ENCODE measurements at regions not wholly inside any gene's neighbourhood (a gene's known extent, or its start where the extent isn't known, plus 50 kb on each side); places are given as distances from the start of the nearest gene placed in this dataset.
"Not testable (repeated sequence)": the region's sequence is repeated elsewhere in the genome, so short reads cannot be mapped to it uniquely, and the experiment has no call there.

- DNase-seq = no peak
These were observed 97.5 kb downstream of the RGS2 start for GRCh38 chr1:192906334-192906733.

DNA sequence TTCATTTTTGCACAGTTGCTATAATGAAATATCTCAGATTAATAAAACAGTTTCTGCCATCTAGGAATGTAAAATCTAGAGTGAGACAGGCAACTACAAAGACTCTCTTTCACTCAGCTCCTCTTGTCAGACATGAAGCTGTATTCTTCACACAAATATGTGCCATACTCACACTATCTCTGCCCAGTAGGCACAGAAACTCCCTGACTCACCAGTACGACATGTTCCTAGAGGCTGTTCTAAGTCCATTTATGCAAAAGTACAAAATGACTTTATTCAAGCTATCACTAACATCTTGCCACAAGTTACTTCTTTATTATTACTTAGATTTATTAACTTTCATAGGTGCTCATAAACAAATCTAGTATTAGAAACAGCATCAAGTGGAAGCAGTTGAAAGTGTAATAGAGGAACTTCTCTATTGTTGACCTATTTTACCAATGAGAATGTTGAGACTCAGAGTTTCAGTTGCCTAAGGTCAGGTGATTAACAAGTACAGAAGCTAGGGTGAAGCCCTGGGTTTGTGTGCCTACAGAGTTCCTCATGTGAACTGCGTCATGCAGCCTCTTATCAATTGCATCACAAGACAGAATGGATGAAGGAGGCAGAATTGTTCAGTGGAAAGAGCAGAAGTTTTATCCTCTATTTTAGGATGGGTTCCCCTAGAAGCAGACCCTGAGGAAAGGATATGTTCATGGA is 98.9 kb downstream of the RGS2 start:
- DNase-seq = no peak

GRCh38 chr1:192911896-192912656 is 103.2 kb downstream of the RGS2 start:
- not testable (repeated sequence) for DNase-seq

DNA sequence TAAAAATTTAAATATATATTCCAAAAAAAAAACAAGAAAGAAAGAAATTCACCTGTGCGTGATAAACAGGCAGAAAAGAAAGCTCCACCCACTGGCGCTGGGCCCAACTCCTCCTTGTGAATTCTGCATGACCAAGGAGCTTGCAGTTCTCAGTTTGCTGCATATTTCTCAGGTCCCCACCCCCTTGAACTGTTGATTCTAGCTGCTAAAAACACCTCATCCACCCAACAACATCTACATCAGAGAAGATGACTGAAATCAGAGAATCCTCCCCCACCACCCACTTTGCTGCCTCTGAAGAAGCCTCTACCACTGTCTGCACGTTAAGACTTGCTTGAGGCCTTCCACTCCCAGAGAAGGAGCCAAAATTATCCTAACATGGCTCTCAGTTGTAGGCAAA is 104.8 kb downstream of the RGS2 start:
- DNase-seq = no peak

GRCh38 chr1:192914092-192914491 is 105.3 kb downstream of the RGS2 start:
- DNase-seq = no peak

- DNase-seq = no peak
These were observed 105.9 kb downstream of the RGS2 start for GRCh38 chr1:192914696-192915095.

GRCh38 chr1:192916021-192916420 is 107.2 kb downstream of the RGS2 start:
- no peak for DNase-seq

GRCh38 chr1:192918259-192918658 is 109.4 kb downstream of the RGS2 start:
- no peak for DNase-seq

- no peak for DNase-seq
These were observed 111.6 kb downstream of the RGS2 start for GRCh38 chr1:192920412-192920811.

GRCh38 chr1:192925609-192926008 is 116.8 kb downstream of the RGS2 start:
- no peak for DNase-seq

DNA sequence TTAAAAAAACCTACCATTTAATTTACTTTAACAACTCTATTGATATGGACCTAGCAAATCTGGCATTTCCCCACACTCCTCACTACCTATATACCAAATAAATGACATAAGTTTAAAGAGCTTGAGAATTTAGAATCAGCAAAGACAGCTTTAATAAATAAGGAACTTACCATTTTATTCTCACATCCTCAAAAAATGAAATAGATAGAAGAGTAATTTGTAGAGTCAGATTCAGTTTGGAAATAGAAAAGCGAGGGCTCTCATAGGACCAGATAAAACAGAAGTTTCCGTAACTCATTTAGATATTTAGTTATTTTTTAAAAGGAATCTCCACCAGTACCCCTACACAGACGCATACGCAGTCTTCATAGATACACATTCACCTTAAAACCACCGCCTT is 117.9 kb downstream of the RGS2 start:
- DNase-seq = no peak

DNA sequence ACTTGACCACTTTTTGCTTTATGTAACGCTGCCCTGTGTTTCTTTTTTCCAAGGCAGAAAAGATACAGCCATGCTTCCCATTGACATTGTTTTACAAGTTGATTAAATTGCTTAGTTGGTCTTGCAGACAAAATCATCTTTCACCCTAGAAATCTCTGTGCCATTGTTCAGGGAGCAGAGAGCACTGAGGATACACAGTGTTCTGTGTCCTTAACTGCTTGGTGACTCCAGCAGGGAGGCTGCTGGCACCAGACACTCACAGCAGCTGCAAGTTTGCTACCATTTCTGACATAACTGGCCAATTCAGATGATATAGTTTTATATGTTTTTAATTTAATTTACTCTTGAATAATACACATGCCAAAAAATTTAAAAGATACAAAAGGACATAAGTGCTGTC is 118.7 kb downstream of the RGS2 start:
- DNase-seq = no peak

- DNase-seq = no peak
These were observed 120.8 kb downstream of the RGS2 start for GRCh38 chr1:192929597-192929996.

DNA sequence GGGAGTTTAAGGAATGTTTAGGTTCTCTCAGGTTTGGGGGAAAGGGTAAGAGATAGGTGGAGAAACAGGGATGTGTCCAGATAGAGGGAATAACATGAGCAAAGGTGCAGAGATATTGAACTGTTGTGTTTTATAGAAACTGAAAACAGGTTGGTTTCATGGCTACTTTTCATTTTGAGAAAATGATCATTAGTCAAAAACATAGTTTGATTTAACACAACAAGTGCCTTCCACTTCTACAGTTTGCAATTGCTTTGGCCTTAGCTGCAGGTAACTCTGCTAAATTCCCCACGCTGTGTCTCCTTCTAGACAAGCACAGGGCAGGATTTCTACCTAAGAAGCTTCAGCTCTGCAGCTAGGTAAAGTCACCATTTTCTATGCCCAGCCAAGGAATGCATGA is 124.9 kb downstream of the RGS2 start:
- DNase-seq = no peak

- DNase-seq = no peak
These were observed 122.7 kb downstream of the UCHL5 start for GRCh38 chr1:192936313-192937018.

GRCh38 chr1:192937128-192937527 is 122.0 kb downstream of the UCHL5 start:
- no peak for DNase-seq

GRCh38 chr1:192939440-192939839 is 119.7 kb downstream of the UCHL5 start:
- no peak for DNase-seq

DNA sequence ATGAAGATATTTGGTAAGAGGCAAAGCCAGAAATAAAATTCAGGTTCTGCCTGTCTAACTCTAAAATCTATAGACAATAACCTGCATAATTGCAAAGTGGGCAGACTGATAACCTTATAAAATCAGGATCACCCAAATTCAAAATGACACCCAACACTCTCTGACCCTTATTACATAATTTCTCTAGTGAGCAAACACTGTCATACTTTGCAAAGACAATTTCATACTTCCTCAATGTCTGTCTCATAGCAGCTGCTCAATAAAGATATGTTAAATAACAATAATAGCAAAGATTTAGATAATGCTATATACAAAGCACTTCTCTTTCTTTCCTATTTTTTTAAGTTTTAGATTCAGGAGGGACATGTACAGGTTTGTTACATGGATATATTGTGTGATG is 118.5 kb downstream of the UCHL5 start:
- DNase-seq = no peak

- no peak for DNase-seq
These were observed 117.3 kb downstream of the UCHL5 start for GRCh38 chr1:192941722-192942411.

DNA sequence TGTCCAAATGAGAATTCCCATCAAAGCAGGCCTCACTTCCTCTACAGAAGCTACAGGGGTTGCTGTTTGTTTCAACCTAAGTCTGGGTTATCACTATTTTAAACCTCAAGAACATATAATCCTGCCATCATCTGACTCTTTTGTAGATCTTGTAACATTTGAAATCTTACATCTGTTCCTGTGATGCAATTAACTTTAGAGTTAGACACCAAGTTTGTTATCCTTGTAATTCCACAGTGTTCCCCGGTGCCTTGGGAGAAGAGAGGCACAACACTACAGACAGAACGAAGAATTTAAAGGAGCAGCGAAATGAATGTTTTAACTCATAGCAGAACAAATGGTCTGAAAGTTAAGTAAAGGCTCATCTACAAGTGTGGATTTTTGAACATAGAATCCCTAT is 116.1 kb downstream of the UCHL5 start:
- no peak for DNase-seq

- DNase-seq = no peak
These were observed 115.6 kb downstream of the UCHL5 start for GRCh38 chr1:192943522-192943921.

- DNase-seq = no peak
These were observed 113.6 kb downstream of the UCHL5 start for GRCh38 chr1:192945390-192946130.

Measured in left kidney (tissue), 1 donor.